ENCODE measurements at regions not wholly inside any gene's neighbourhood (a gene's known extent, or its start where the extent isn't known, plus 50 kb on each side); places are given as distances from the start of the nearest gene placed in this dataset.

GRCh38 chr5:61603211-61603908 is 271.3 kb downstream of the ZSWIM6 start:
- ChIA-PET CTCF (interaction anchor here (0.8 to 2.0 kb wide), 4 partner anchors 10 to 211 kb away, joined by 3 to 8 read pairs (median 4); no protein-coding TSS in a partner anchor), POLR2A (no interaction called here)
- TF ChIP-seq, protein P1, sequence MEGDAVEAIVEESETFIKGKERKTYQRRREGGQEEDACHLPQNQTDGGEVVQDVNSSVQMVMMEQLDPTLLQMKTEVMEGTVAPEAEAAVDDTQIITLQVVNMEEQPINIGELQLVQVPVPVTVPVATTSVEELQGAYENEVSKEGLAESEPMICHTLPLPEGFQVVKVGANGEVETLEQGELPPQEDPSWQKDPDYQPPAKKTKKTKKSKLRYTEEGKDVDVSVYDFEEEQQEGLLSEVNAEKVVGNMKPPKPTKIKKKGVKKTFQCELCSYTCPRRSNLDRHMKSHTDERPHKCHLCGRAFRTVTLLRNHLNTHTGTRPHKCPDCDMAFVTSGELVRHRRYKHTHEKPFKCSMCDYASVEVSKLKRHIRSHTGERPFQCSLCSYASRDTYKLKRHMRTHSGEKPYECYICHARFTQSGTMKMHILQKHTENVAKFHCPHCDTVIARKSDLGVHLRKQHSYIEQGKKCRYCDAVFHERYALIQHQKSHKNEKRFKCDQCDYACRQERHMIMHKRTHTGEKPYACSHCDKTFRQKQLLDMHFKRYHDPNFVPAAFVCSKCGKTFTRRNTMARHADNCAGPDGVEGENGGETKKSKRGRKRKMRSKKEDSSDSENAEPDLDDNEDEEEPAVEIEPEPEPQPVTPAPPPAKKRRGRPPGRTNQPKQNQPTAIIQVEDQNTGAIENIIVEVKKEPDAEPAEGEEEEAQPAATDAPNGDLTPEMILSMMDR (IDR thresholded peaks at IDR 0.05; ENCODE audit: insufficient read depth, low read length, missing control alignments), result peak; percentile 11

DNA sequence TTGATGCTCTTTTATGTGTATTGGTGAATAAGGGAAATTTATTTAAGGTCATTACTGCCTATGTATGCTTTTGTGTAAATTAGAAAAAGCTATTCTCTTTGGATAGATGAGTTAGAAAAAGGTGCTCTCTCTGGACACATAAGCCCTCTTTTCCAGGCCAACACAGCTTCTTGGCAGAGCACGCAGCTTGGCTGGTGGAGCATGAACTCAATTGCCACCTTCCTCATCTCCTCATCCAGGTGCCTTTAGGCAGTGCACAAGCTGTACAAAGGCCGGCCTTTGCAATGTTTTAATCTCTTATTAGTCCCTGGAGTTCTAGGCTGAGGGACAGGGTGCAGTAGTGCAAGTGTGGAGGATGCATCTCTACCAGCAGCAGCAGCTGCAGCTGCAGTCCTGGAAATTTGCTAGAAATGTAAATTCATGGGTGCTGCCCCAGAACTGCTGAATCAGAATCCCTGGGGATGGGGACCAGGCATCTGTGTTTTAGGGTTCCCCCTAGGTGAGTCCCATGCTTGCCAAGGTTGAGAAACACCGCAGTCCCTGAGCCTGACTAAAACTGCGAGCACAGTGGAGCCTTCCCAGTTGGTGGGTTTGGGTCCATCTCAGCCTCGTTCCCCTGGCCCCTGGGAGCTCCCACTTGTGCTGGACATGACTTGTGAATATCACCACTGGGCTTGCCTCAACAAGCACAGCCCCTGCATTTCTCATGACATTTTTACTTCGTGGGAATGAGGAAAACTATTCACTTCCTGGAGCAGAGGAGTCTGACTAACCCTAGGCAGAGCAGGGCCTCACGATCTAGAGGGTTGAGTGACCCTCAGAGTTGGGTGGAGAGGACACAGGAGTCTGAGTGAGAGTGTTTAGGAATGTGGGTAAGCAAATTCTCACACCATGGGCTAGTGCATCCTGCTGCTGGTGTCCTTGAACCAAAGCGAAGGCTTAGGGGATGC is 272.3 kb downstream of the ZSWIM6 start:
- CTCF ChIA-PET, result interaction anchor here (0.8 to 2.0 kb wide), 5 partner anchors 9 to 210 kb away, joined by 3 to 8 read pairs (median 4); no protein-coding TSS in a partner anchor
- POLR2A ChIA-PET, result no interaction called here
- DNase-seq (ENCODE audit: low read depth, low spot score), result peak; percentile 3
- TF ChIP-seq, protein P1 (IDR thresholded peaks at IDR 0.05; ENCODE audit: insufficient read depth, low read length, missing control alignments), result no peak
- H3K4me3 ChIP-seq (ENCODE audit: low read depth, low read length), result no peak overlapping the region

More at GRCh38 chr5:61603211-61603908, 271.3 kb downstream of the ZSWIM6 start:
- no peak overlapping the region for H3K4me3 ChIP-seq (ENCODE audit: low read depth, low read length)
- DNase-seq (ENCODE audit: low read depth, low spot score), result no peak

DNA sequence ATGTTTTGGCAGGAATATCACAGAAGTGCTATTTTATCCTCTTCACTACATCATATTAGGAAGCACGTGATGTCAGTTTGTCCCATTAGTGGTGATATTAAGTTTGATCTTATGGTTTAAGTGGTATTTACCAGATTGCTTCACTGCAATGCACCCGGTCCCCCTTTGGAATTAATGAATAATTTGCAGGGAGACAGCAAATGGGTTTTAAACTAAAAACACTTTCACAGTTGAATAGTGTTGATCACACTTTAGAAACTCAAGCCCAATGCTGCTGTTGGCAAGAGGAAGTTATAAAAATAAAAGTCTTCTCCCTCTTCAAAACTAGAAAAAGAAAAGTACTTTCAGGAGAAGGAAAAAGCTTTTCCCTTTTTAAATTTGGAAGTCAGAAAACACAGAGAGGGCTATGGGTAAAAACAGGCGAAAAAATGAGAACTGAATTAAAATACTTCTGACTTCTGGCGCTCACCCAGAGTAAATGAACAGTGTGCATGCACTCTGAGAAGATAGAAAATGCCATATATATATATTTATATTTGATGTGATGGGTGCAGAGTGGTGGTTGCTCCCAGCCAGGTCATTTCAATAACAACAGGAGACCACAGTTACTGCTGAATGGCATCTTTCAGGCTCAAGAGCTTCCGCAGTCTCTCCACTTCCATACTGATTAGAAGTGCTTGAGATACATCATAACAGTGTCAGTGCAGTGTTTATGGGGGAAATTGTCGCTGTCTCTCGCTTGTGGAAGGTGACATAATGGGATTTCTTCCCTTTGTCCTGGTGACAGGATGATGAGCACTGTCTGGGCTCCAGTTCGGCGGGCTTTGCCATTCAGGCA is 278.0 kb downstream of the ZSWIM6 start:
- CTCF ChIA-PET, result interaction anchor here (1.7 kb wide), 1 partner anchor 15 kb away, joined by 4 read pairs; no protein-coding TSS in a partner anchor
- TF ChIP-seq, protein P1 (IDR thresholded peaks at IDR 0.05; ENCODE audit: insufficient read depth, low read length, missing control alignments), result no peak
- POLR2A ChIA-PET, result no interaction called here
- no peak for DNase-seq (ENCODE audit: low read depth, low spot score)
- H3K4me3 ChIP-seq (ENCODE audit: low read depth, low read length), result no peak overlapping the region

DNA sequence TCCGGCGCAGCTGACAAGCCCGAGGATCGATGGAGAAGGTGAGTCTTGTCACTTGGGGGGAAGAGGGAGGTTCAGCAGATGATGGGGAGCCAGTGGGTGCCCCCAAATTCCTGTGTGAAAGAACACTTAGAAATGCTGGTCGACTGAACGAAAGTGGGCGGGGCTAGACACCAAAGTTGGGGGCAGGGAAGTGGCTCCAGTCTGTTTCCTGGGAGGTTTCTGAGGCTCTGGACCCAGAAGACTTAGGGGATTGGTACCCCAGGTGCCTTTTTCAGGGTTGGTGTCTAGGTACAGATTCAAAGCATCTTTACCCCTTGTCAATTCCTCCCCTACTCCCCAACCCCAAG is 278.6 kb downstream of the ZSWIM6 start:
- DNase-seq (ENCODE audit: low read depth, low spot score), result no peak
- CTCF ChIA-PET, result interaction anchor here (1.7 kb wide), 1 partner anchor 15 kb away, joined by 4 read pairs; no protein-coding TSS in a partner anchor
- TF ChIP-seq, protein P1 (IDR thresholded peaks at IDR 0.05; ENCODE audit: insufficient read depth, low read length, missing control alignments), result no peak
- POLR2A ChIA-PET, result no interaction called here
- no peak overlapping the region for H3K4me3 ChIP-seq (ENCODE audit: low read depth, low read length)

DNA sequence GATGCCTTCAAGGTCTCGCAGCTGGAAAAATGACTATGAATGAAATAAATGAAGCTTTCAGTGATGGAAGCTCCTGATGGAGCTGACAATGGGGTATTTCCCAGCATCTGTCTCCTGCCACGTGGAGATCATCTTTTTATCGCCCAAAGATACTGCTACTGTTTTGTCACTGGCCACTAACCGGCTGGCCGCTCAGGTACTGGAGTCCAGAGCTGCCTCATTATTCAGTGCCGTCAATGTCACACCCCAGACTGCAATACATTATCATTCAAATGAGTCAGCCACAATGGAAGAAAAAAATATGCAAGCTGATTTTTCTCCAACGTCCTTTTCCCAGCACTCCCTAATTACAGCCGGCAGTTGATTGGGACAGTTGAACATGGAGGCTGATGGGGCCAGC is 280.4 kb downstream of the ZSWIM6 start:
- ChIA-PET POLR2A (no interaction called here), CTCF (interaction anchor here (1.0 to 1.6 kb wide), 2 partner anchors 8 to 10 kb away, joined by 4 read pairs; no protein-coding TSS in a partner anchor)
- TF ChIP-seq, protein P1 (IDR thresholded peaks at IDR 0.05; ENCODE audit: insufficient read depth, low read length, missing control alignments), result no peak
- H3K4me3 ChIP-seq (ENCODE audit: low read depth, low read length), result no peak overlapping the region
- no peak for DNase-seq (ENCODE audit: low read depth, low spot score)
